C1 segment of cervical spinal cord (tissue), 14 donors: ENCODE measurements at regions not wholly inside any gene's neighbourhood (a gene's known extent, or its start where the extent isn't known, plus 50 kb on each side); places are given as distances from the start of the nearest gene placed in this dataset.

ENCODE experiments used
- DNase-seq, 14 donors: peaks; one replicate each; lab custom pipeline; 2025; lab: John Stamatoyannopoulos, UW

DNA sequence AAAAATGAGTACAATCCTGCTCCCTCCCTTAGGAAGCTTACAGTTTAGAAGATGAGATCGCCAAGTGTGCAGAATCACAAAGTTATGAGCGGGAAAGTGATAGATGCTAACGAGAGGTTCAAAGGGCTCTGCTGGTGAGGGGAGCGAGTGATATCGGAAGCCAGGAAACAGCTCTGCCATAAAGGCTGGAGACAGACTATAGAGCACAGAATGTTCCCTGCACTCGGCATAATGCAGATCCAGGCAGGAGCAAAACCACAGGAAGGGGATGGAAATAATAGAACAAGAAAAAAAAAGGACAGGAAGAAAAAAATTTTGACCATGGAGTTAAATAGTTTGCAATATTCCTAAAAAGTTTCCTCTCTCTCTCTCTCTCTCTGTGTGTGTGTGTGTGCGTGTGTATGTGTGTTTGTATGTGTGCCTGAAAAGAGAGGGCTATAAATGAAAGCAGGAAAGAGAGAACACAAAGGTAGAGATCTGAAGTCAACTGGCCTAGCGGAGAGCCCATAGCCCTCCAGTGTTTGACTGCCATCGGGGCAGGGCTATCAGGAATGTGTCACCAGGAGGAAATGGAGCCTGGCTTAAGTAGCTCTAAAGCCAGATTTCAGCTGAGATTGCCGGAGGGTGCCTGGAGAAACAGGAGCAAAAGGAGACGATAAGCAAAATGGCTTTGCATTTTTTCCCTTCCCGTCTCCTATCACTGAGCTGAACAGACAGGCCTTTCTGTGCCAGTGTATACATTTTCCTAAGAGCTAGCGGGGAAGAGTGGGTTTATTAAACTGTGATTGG is 175.8 kb upstream of the LYZL1 start:
- DNase-seq = no peak

DNA sequence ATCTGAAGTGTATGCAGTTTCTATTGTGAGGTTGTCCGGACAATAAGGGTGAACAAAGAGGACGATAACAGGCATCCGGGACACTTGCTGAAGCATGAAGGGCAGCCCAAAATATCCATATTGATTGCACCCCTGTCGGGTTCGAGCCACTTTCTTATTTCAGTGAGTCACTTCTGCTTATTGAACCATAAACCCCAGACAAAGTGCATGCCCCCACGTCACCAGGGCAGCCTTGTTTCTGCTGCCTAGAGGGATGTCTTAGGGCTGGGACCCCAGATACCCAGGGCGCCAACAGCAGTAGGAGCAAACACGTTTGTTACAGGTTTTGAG is 175.3 kb upstream of the LYZL1 start:
- DNase-seq = no peak

GRCh38 chr10:29114141-29114540 is 174.7 kb upstream of the LYZL1 start:
- DNase-seq = no peak

DNA sequence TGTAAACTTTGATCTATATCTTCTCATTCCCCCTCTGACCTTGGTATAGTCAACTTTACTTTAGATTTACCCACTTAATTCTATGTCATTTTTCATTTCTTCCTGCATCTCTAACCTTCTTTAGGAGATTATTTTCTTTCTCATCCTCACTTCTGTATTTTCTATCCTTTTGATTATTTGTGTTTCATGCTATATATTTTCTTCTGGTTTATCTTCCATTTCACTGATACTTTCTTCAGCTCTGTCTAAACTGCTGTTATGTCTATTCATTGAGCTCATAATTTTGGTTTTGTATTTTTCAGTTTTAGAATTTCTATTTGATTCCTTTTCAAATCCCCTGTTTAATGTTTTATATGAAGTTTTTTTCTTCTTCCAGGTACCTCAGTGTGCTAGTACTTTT is 171.1 kb upstream of the LYZL1 start:
- no peak for DNase-seq

GRCh38 chr10:29119374-29119773 is 169.5 kb upstream of the LYZL1 start:
- DNase-seq = peak in 2 of 14 donors; percentile 0 to 9

DNA sequence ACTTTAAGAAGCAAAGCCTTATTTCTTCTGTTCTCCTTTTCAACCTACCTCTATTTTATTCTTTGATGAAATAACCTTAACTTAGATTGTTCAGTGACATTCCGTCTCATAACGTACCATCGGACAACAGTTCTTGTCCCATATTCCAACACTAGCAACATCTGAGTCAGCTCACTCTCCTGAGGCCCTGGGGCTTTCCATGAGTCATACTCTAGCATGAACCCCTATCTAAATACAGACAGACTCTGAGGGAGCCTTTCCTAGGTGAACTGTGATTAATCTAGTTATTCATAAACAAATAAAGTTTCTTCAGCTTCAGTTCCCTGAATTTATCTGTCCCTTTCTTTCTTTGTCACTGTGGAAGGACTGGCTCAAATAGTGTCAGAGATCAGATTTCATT is 168.7 kb upstream of the LYZL1 start:
- DNase-seq = no peak

- no peak for DNase-seq
Observed at GRCh38 chr10:29124864-29125263, 164.0 kb upstream of the LYZL1 start.

GRCh38 chr10:29127037-29127700 is 161.7 kb upstream of the LYZL1 start:
- DNase-seq = no peak

GRCh38 chr10:29127731-29128130 is 161.1 kb upstream of the LYZL1 start:
- no peak for DNase-seq

DNA sequence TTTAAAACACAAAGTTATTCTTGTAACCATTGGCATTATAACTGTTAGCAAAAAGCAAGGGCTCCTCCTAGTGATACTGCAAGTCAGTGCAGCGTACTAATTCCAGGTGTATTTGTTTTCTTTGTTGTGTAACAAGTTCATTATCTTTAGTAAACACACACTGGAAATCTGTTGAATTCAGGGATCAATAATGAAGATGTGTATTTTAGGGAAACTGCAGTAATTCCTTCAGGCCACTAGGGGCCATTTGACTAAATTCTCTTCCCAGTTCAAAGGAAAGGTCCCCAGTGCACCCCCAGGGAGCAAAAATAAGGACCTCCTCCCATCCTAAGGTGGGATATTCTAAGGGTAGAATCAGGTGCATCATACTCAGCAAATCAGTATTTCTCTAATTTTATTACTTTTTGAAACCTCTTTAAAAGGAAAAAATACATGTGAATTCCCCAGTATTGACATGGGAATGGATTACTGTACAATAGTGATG is 158.6 kb upstream of the LYZL1 start:
- no peak for DNase-seq

DNA sequence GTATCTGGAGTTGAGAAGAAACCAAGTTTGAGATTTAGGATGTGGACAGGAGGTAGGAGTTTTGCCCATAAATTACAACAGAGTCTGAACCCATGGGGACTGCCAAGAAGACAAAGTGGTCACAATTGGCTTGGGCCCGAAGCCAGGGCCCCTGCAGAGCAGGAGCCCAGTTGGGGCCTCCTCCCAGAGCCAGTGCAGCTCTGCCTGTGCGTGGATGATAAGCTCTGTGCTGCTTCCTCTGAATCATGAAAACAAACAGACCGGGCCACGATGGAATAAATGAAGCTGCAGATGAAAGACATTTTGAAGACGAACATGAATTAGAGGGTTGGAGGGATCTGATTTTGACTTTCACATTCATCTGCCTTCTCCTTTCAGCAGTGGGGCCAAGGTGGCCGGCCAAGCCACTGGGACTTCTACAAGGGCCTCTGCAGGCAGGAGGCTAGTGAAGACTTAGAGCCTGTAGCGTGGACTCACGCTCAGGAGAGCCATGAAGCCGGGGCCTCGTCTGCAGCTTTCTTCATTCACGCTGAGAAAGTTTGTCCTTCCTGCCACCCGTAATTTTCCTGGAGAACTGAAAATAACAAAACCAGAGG is 156.8 kb upstream of the LYZL1 start:
- DNase-seq = peak in 1 of 14 donors; percentile 3

- no peak for DNase-seq
Observed at GRCh38 chr10:29132551-29133111, 156.2 kb upstream of the LYZL1 start.

- no peak for DNase-seq
Observed at GRCh38 chr10:29135337-29135736, 153.5 kb upstream of the LYZL1 start.

DNA sequence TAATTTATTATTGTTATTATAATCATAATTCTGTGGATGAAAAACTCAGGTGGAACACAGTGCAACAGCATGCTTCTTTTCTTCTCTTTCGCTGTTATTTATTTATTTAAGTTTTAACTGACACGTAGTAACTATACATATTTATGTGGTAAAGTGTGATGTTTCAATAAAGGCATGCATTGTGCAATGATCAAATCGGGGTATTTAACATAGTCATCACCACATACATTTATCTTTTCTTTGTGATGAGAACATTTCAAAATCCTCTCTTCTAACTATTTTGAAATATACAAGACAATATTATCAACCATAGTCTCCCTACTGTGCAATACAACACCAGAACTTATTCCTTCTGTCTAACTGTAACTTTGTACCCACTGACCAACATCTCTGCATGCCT is 152.5 kb upstream of the LYZL1 start:
- no peak for DNase-seq

DNA sequence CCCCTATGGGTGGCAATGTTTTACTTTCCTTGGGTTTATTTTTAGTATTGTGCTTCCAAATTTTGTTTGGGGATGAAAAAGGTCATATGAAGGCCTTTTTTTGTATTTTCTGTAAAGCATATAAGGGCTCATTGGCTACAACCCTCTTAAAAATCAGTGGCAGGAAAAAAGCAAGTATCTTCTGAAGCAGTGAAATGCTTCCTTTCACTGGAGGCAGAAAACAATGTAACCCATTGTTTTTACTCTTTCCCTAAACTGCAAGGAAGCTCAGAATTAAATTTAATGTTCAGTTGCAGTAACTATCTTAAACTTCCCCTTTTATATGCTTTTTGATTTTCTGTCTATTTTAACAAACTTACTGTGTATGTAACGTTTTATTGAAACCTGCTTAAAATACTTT is 148.7 kb upstream of the LYZL1 start:
- no peak for DNase-seq

- DNase-seq = no peak
Observed at GRCh38 chr10:29140991-29141390, 147.9 kb upstream of the LYZL1 start.

- DNase-seq = no peak
Observed at GRCh38 chr10:29141761-29142160, 147.1 kb upstream of the LYZL1 start.

DNA sequence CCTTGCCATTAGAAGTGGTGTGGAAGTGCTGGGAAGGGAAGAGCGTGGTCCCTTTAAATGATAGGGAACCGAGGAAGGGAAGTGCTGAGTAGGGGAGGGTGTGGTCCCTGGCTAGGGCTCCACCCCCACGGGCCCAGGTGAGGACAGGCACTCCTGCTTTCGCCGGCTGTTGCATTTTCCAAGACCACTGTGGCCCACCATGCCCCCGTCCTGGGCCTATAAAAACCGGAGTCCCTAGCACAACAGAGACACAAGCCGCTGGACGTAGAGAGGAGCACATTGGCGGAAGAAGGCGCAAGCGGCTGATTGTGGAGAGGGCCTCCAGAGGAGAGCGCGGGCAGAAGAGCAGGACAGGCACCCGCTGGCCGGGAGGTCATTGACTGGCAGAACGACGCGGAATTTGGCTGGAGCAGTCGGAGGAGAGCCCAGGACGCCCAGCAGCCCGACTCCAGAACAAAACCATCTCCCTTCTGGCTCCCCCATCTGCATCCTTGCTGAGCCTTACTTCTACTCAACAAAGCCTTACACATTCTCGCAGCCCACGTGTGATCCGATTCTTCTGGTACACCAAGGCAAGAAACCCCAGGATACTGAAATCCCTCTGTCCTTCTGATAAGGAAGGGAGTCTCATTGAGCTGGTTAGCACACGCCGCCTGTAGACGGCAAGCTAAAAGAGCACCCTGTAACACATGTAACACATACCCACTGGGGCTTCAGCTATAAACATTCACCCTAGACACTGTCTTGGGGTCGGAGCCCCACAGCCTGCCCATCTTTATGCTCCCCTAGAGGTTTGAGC is 146.2 kb upstream of the LYZL1 start:
- DNase-seq = no peak

GRCh38 chr10:29144126-29144525 is 144.7 kb upstream of the LYZL1 start:
- no peak for DNase-seq

- DNase-seq = no peak
Observed at GRCh38 chr10:29146311-29147100, 142.4 kb upstream of the LYZL1 start.

GRCh38 chr10:29150010-29150409 is 138.9 kb upstream of the LYZL1 start:
- DNase-seq = no peak
